GM19324 (cell line): ENCODE measurements at regions not wholly inside any gene's neighbourhood (a gene's known extent, or its start where the extent isn't known, plus 50 kb on each side); places are given as distances from the start of the nearest gene placed in this dataset.
"Not testable (repeated sequence)": the region's sequence is repeated elsewhere in the genome, so short reads cannot be mapped to it uniquely, and the experiment has no call there.

ENCODE experiments used
- ATAC-seq: cut with Tn5 transposase; IDR thresholded peaks from one replicate; pipeline ENCODE4 v1.9.1; 2021; ENCODE audit warnings: mild to moderate bottlenecking, moderate library complexity; ENCODE audit not compliant: unreplicated experiment, low FRiP score

DNA sequence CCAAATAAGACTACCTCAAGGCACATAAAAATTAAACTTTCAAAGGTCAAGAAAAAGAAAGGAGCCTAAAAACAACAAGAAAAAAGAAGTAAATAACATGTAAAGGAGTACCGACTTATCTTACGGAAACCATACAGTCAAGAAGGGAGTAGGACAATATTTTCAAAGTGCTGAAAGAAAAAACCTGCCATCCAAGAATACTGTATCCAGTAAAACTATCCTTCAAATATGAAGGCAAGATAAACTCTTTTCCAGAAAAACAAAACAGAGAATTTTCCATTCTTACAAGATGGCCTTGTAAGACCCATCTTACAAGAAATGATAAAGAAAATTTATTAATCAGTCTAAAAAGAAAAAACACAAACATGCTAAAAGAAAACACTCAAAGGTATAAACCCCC lies 302.2 kb downstream of the LMBRD1 start:
- ATAC-seq = no peak

DNA sequence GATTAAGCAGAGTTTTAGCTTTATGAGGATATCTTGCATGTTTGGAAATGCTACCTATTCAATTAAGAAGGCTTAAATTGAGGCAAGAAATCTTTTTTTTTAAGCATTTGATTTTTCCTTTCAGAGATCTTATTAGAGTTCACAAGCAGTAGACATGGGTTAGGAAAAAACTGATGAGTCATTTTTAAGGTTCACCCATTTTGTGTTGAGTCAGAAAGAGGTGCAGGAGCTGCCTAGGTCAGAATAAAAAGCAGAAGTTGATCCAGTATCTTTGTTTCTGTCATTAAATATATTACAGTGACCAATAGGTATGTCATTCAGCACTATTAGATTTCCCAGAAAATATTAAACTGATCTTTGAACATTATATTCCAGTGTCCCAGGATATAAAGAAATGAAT lies 306.8 kb downstream of the LMBRD1 start:
- ATAC-seq = no peak

DNA sequence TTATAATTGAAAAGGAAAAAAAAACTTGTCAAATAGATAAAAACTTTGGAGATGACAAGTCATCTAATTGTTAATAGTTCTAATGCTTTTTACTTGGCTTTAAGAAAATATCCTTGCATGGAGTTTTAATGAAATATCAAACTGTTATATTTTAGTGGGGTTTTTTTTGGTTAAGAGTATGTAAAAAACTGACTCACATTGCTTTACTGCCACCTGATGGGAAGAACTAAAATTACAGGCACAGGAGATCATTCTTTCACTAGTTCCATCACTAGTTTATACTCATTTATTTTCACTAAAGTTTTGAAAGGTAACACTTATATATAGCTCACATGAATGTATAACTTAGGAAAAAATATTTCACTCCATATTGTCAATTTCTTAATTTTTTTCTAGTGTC lies 309.1 kb downstream of the LMBRD1 start:
- no peak for ATAC-seq

DNA sequence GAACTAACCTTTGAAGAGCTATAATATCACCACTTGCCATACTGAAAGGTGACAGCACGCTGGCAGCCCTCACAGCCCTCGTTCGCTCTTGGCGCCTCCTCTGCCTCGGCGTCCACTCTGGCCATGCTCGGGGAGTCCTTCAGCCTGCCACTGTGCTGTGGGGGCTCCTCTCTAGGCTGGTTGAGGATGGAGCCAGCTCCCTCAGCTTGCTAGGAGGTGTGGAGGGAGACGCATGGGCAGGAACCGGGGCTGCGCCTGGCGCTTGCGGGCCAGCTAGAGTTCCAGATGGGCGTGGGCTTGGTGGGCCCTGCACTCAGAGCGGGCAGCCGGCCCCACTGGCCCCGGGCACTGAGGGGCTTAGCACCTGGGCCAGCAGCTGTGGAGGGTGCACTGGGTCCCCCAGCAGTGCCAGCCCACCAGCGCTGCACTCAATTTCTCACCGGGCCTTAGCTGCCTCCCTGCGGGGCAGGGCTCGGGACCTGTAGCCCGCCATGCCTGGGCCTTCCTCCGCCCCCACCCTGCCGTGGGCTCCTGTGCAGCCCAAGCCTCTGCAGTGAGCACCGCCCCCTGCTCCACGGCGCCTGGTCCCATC lies 329.7 kb downstream of the LMBRD1 start:
- no peak for ATAC-seq

DNA sequence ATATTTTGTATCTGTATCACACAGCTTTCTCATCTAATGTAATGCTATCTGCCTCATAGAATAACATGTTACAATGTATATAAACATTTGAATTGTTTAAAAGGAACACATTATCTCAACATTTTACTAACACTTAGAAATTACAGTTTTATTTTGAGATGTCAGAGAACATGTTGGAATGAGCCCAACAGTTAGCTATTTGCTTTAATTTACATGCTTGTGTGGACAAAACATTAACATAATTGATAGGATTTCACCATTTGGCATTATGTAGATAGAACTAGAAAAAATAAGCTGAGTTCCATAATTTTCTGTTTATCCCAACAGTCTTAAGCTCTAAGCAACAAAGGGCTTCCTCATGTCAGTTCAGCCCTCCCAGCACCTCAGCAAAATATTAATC lies 330.9 kb downstream of the LMBRD1 start:
- no peak for ATAC-seq

DNA sequence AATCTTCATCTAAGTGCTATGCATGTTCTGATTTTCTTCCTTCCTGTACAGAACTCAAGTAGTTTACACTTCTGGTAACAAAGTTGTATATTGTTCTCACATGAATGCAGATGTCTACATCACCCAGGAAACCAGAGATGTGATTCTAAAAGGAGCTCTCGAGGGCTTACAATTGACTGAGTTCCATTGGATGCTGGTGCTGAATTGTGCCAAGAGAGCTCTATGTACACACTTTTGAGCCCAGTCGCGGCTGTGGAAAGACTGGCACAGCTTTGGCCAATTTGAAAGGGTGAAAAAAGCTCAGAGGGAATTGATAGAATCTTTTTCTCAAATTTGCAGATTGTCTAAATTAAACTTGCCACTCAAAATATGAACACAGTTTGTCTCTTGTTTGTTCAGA lies 340.7 kb downstream of the LMBRD1 start:
- ATAC-seq = no peak

DNA sequence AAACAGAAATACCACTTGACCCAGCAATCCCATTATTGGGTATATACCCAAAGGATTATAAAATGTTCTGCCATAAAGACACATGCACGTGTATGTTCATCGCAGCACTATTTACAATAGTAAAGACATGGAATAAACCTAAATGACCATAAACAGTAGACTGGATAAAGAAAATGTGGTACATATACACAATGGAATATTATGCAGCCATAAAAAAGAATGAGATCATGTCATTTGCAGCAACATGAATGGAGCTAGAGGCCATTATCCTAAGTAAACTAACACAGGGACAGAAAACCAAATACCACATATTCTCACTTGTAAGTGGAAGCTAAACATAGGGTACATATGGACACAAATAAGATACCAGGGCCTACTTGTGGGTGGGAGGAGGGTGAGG lies 342.2 kb downstream of the LMBRD1 start:
- not testable (repeated sequence) for ATAC-seq

DNA sequence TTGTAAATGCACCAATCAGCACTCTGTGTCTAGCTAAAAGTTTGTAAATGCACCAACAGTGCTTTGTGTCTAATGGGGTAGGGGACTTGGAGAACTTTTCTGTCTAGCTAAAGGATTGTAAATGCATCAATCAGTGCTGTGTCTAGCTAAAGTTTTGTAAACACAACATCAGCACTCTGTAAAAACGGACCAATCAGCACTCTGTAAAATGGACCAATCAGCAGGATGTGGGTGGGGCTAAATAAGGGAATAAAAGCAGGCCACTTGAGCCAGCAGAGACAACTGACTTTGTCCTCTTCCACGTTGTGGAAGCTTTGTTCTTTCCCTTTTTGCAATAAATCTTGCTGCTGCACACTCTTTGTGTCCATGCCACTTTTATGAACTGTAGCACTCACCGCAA lies 346.3 kb downstream of the LMBRD1 start:
- ATAC-seq = not testable (repeated sequence)

DNA sequence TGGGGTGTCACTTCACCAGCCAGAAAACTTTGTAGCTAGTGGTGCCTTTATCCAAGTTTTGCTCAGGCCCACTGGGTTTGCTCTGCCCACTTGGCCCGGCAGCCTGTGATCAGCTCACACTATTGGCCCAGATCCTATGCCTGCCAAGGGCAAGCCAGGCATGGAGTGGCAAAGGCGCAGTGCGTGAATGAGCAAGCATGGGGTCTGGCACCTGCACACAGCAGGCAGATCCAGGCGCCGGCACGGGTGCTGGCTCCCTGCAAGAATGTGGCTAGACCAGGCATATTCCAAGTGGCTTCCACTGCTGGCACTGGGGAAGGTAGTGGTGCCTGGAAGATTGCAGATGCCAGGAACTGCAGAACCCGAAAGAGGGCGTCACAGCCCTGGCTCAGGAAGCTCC lies 346.9 kb downstream of the LMBRD1 start:
- ATAC-seq = no peak
